Ovary (tissue), 7 donors: ENCODE measurements at regions not wholly inside any gene's neighbourhood (a gene's known extent, or its start where the extent isn't known, plus 50 kb on each side); places are given as distances from the start of the nearest gene placed in this dataset.

Experiments used
- DNase-seq, 5 donors: peaks; one replicate each; pipeline ENCODE4 v3.0.0-alpha.2; 2019 to 2020
- H3K27ac ChIP-seq, 2 donors: fragments of 200-600 bp; one replicate each; pipeline versions ENCODE4 v1.5.1 to v1.8.0; 2019 to 2022
- H3K27me3 ChIP-seq: fragments of 200-600 bp; one replicate; pipeline ENCODE4 v1.8.0; 2022
- H3K36me3 ChIP-seq: fragments of 200-600 bp; sonication (generic); one replicate; pipeline ENCODE4 v1.5.1; 2019
- H3K4me1 ChIP-seq: one replicate; pipeline ENCODE4 v1.8.1; 2013; ENCODE audit warnings: mild to moderate bottlenecking, moderate library complexity; ENCODE audit not compliant: insufficient read depth
- H3K4me3 ChIP-seq: fragments of 200-600 bp; sonication (generic); one replicate; pipeline ENCODE4 v1.5.1; 2017
- H3K9me3 ChIP-seq, 2 donors: fragments of 200-600 bp in 1 of 2; sonication (generic) in 1 of 2; one replicate each; pipeline versions ENCODE4 v1.5.1 to v1.8.1; 2013 to 2019; ENCODE audit warnings: mild to moderate bottlenecking in 1 of 2, moderate library complexity in 1 of 2
- CTCF ChIP-seq, 3 donors: fragments of 450-650 bp in 2 of 3; fragments of 200-600 bp in 1 of 3; IDR thresholded peaks; one replicate each; pipeline versions ENCODE4 v1.5.1 to v1.8.0; 2016 to 2022; ENCODE audit warnings: antibody characterized with exemption in 3 of 3, mild to moderate bottlenecking in 1 of 3
- EP300 ChIP-seq: sonication (generic); formaldehyde crosslinking; IDR thresholded peaks from one replicate; pipeline ENCODE4 v1.6.1; 2017; ENCODE audit warnings: antibody characterized with exemption
- POLR2A ChIP-seq: fragments of 450-650 bp; IDR thresholded peaks from one replicate; pipeline ENCODE4 v1.6.1; 2017; ENCODE audit warnings: antibody characterized with exemption, mild to moderate bottlenecking, moderate library complexity
- WGBS, 3 donors: extraction: QIAGEN DNeasy Blood & Tissue Kit in 1 of 3; methylation state at CpG; one replicate each; pipeline versions ENCODE4 v1.1.5 to v1.1.7; 2013 to 2017; 5-methylcytosine and 5-hydroxymethylcytosine counted together
- intact Hi-C, 4 donors: fragments of 100-400 bp; cut with DNase I; formaldehyde crosslinking; loops; one replicate each; pipeline versions ENCODE4 v1.11.0 to v1.15.1; 2022 to 2023
- donor health status: DM: no; HTN: no; CAD: no; lungs with moderate emphysema.
- donor health status: DM: no; HTN: no; CAD: no.
- donor health status: Bipolar disorder and iron deficiency.
- donor health status: DM: no; HTN: no; CAD: no.
- donor health status: DM: yes; HTN: yes; CAD: no.

- TF ChIP-seq CTCF (IDR thresholded peaks at IDR 0.05) (no peak), EP300 (no peak), POLR2A (no peak)
- 85 to 89% (median 86%) methylated on average over 12 of the region's 12 CpGs for WGBS, 3 donors
- Histone ChIP-seq H3K27me3 (no peaks in the 10 kb centered on the region), H3K9me3 (no peaks in the 10 kb centered on the region), H3K4me3 (no peak overlapping the region), H3K4me1 (no peaks in the 10 kb centered on the region), H3K36me3 (no peaks in the 10 kb centered on the region), H3K27ac (no peak overlapping the region)
- intact Hi-C loops: loop anchor here (10.0 kb wide), 5 partner anchors 75 to 445 kb away; partner anchors contain the start of gene BACH2 (in 1 of the 4)
- no peak for DNase-seq
Measured at GRCh38 chr6:90399970-90400369, 103.3 kb upstream of the BACH2 start.

- intact Hi-C loops: loop anchor here (10.0 kb wide), 4 partner anchors 77 to 433 kb away; partner anchors contain the start of gene BACH2 (in 1 of the 4)
- 74 to 83% (median 80%) methylated on average over 5 of the region's 5 CpGs for WGBS, 3 donors
- no peaks in the 10 kb centered on the region for H3K36me3 ChIP-seq
Measured at GRCh38 chr6:90397929-90398674, 101.5 kb upstream of the BACH2 start.

GRCh38 chr6:90397047-90397446, 100.4 kb upstream of the BACH2 start:
- no peaks in the 10 kb centered on the region for H3K27me3 ChIP-seq
- no peak for TF ChIP-seq CTCF (IDR thresholded peaks at IDR 0.05)
- TF ChIP-seq EP300: no peak
- no peak for TF ChIP-seq POLR2A
- no peaks in the 10 kb centered on the region for H3K9me3 ChIP-seq
- WGBS, 3 donors: 56 to 63% (median 63%) methylated on average over 4 of the region's 4 CpGs
- H3K27ac ChIP-seq: no peak overlapping the region
- peaks cover 1% of the 10 kb centered on the region for H3K4me1 ChIP-seq
- intact Hi-C loops: loop anchor here (10.0 kb wide), 4 partner anchors 78 to 432 kb away; partner anchors contain the start of gene BACH2 (in 1 of the 4)
- H3K4me3 ChIP-seq: no peak overlapping the region
- no peak for DNase-seq
- H3K36me3 ChIP-seq: no peaks in the 10 kb centered on the region

More at GRCh38 chr6:90397929-90398674, 101.5 kb upstream of the BACH2 start:
- no peaks in the 10 kb centered on the region for H3K9me3 ChIP-seq
- TF ChIP-seq CTCF (IDR thresholded peaks at IDR 0.05) (no peak), EP300 (no peak), POLR2A (no peak)
- H3K4me1 ChIP-seq: peaks cover 1% of the 10 kb centered on the region
- H3K27ac ChIP-seq: no peak overlapping the region
- no peak overlapping the region for H3K4me3 ChIP-seq
- no peak for DNase-seq
- no peaks in the 10 kb centered on the region for H3K27me3 ChIP-seq

GRCh38 chr6:90393232-90393884, 96.7 kb upstream of the BACH2 start:
- TF ChIP-seq CTCF (IDR thresholded peaks at IDR 0.05): peak; percentile 62 to 79 (median 74)
- TF ChIP-seq POLR2A: no peak
- DNase-seq: peak; percentile 49 to 73 (median 62)

More at GRCh38 chr6:90393232-90393884, 96.7 kb upstream of the BACH2 start:
- peaks cover 1% of the 10 kb centered on the region for H3K4me1 ChIP-seq
- no peak overlapping the region for H3K4me3 ChIP-seq
- H3K36me3 ChIP-seq: no peaks in the 10 kb centered on the region
- 22 to 26% (median 22%) methylated on average over 7 of the region's 7 CpGs for WGBS, 3 donors
- no peak overlapping the region for H3K27ac ChIP-seq
- no peaks in the 10 kb centered on the region for H3K9me3 ChIP-seq
- H3K27me3 ChIP-seq: no peaks in the 10 kb centered on the region
- intact Hi-C loops: loop anchor here (5.0 to 10.0 kb wide), 5 partner anchors 81 to 451 kb away; partner anchors contain the start of gene BACH2 (in 1 of the 4)
